Stimulated activated CD4-positive, alpha-beta T cell treated with anti-CD3 and anti-CD28 coated beads, Interleukin-2, amount 100 ng/mL, for 24 hours (primary cell): ENCODE measurements at regions not wholly inside any gene's neighbourhood (a gene's known extent, or its start where the extent isn't known, plus 50 kb on each side); places are given as distances from the start of the nearest gene placed in this dataset.

Experiments used
- DNase-seq, 2 donors: peaks; one replicate each; pipeline ENCODE4 v3.0.0-alpha.2; 2020

DNA sequence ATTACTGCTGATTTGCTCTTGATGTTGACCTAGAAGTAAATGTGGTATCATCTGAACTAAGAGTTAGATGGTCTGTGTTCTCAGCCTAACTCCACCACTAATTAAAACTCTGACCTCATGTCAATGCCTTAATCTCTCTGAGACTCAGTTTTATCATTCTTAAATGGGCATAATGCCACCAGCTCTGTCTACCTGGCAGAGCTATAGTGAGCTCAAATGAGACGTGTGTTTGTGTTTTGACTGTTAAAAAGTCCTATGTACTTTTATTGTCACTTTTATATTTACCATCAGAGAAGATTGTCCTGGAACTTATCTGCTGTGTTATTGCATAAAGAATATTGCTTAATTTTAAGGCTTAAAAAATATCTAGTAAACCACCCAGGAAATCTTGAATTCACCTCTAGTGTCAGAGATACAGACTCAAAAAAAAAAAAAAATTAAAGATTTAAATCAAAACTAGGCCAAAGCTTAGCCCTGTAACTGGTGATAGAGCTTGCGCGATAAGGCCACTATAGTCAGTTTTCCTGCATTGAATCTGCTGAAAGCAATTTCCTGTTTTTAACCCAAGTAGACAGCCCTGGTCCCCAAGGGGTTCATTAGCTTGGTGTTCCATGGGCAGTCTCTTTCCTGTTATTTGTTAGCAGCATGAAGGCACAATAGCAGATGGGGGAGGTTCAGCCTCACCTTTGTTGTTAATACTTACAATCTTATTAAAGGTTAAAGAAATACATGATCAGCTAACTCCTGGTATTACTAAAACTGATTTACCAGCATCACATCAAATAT, 261.8 kb downstream of the ATP23 start:
- DNase-seq = no peak

DNA sequence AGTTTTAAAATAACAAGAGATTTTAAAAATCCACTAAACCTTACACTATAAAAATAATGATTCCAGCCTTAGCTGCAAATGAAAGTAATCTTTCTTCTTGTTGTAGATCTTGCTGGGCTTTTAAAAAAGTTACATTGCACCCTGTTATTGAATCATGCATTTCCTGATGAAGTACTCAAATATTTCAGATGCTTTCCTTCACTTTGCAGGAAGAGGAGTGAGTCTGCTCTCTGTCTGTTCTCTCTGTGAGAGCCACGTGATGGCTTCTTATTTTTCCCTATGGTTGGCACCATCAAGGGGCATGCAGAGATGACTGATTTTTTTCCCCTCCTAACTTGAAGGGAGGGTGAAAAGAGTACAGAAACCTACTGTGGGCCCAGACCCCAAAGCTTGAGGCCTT, 262.7 kb downstream of the ATP23 start:
- no peak for DNase-seq

DNA sequence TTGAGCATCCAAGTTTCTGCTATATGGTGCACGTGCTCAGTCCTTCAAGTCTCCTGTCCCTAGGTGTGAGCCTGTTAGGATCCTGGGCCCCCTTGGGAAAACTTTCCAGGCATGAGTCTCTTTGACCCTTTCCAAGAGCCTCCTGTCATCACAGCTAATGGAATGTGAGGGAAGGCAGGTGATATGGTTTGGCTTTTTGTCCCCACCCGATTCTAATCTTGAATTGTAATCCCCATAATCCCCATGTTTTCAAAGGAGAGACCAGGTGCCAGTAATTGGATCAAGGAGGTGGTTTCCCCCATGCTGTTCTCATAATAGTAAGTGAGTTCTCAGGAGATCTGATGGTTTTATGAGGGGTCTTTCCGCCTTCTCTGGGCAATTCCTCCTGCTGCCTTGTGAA, 265.5 kb downstream of the ATP23 start:
- DNase-seq = no peak

DNA sequence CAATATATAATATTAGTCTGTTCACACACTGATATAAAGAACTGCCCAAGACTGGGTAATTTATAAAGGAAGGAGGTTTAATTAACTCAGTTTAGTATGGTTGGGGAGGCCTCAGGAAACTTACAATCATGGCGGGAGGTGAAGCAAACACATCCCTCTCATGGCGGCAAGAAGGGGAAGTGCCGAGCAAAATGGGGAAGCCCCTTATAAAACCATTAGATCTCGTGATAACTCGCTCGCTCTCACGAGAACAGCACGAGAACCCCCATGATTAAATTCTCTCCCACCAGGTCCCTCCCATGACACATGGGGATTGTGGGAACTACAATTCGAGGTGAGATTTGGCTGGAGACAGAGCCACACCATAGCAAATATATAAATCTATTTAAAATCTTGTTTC, 269.8 kb downstream of the ATP23 start:
- DNase-seq = no peak

DNA sequence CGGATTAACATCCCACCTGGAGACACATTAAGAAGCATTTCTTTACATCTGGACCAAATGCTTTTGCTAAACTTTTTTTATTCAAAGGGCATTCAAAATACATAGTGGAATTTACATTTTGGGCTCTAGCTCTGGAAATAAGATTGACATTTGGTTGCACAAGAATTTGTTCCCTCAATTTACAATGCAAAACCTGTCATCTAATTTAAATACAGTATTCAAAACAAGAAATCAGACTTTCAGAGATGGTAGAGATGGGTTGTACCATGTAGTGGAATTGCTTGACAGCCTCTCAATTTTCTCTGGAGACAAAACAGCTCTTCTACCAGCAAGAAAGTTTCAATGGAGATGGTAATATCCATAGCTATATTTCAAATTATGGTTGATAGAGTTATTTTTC, 275.8 kb downstream of the ATP23 start:
- no peak for DNase-seq

DNA sequence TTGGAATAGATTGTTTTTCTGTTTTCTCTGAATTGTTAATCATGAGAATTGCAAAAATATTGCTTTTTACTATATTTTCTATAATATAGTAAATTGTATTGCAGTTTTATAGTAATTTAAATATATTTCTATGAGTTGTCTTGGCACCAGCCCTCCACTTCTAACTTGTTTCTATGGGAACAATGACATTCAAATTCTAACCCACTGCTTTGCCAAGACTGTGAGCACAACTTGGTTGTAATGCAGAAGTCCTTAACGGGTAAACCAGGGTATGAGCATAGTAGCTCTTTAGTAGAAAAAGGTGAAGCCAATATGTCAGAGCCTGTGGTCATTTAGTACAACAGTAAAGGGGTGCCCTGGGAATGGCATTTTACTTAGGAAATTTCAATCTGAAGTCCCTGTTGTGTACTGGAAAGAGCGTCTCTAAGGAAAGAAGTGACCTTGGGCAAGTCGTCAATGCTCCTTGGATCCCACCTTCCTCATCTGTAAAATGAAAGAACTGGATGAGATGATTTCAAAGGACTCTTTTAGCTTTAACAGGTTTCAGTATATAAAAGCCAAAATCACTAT, 283.3 kb downstream of the ATP23 start:
- DNase-seq = no peak

DNA sequence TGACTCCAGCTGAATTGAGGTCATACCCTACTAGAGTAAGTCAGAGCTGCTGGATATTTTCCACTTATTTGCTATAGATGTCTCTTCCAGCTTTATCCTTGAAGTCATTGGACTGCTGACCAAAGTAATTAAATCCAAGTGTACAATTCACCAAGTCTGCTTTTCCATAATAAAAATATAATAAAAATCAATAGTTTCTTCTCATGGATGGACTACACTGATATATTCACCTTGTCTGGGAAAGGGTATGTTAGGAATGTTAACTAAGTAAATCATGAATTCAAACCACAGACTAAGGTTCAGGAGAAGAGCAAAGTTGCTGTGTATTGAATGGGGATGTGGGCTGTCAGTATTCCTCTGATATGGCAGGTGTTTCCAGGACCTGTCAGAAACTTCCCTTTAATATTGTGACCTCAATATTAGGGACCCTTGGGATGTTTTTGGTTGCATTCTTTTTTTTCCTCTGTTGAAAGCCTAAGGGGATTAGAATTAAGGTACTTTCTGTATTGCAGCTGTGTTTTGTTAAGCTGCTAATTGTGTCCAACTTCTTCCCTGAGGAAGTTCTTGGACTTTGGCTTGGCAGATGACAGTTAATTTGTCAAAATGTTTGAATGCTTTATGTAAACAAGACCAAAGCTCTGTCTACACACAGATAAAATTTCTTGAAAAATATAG, 284.0 kb downstream of the ATP23 start:
- DNase-seq = no peak

DNA sequence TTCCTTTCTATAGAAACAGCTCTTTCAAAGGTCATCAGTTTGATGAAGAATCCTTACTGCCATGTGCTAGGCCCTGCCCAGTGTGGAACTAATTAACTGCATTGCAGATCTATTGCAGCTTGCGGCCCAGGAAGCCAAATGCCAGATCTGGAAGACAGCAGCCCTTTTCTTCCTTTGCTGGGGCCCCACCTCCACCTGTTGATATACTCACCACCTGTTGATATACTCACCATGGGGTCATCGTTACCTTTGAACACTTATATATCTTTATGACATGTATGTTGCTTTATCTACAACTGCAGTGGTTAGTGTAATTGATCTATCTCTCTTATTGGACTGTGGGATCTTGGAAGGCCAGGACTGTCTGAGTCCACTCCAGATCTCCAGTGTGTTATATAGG, 292.5 kb downstream of the ATP23 start:
- DNase-seq = no peak

DNA sequence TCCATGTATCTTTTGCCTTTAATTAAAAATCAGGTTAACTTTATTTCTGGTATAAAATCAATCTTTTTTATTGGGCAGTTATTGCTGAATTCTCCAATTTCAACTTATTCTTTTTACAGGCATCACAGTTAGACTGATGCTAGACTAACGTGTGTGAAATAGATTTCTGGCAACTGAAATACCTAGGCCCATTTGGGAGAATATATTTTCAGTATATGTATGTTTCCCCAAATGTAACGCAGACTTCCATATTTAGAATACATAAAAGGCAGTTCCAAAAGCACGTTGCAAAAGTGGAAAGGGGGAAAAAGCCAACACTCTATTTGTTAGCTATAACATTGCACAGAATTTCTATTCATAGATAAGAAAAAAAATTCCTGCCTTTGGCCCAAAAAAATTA, 297.0 kb downstream of the ATP23 start:
- DNase-seq = no peak

DNA sequence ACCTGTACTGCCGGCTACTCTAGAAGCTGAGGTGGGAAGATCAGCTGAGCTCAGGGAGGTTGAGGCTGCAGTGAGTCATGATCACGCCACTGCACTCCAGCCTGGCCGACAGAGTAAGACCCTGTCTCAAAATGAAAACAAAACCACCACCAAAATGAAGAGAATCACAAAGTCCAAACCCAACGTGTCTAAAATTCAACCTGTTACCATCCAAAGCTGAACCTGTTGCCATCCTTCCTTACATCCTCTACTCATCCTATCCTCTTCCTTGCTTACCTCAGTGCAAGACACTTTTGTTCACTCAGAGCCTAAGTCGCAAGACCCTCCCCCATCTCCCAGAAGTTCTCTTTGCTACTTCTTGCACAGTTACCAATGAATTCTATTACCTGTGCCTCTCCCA, 299.7 kb downstream of the ATP23 start:
- no peak for DNase-seq

DNA sequence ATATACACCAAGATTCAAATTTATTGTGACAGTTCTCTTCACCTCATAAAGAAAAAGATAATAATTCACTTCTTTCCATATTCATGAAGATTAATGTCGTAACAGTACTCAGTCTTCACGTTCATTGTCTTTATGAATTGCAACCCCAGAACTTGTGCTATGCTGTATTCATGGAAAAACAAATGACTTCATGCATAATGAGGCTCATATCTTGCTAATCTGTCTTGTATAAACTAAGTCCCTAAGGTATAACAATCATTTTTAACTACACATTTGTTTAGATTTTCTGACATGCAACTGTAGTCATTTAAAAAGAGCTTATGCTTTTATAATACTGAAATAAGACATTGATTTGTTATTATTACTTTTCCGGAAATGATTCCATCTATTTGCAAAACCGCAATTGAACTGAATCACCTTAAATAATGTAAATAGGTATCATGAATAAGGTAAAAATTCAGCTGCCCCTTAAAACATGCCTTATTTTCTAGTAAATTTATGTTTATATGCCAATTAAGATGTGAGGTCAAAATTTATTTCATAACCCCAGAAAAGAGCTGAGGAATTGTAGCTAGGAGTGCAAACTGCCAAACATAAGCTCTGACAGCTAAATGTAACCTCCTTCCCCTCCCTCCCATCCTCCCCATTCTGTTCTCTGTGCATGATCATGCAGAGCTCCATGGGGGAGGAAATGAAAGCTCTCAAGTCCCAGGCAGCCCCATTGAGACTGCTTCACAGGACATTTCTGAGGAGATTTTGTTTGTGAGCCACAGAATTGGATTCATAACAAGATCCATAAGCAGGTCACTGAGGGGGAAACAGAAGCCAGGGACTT, 301.6 kb downstream of the ATP23 start:
- DNase-seq = no peak

DNA sequence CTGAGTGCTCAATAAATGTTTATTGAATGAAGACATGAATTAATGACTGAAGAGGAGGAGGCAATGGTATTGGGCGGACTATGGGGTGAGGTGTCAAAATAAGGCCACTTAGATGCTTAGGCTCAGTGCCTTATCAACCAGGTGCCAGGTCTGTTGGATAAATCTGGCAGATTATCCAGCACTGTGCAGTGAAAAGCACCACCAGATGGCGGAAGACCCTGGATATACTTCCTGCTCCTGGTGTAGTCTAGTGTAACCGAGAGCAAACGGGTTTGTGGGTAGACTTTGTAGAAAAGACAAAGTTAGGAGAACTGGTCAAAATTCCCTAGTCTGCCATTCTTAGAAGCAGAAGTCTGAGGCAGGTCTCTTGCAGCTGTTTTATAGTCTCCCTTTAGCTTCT, 306.3 kb downstream of the ATP23 start:
- no peak for DNase-seq

DNA sequence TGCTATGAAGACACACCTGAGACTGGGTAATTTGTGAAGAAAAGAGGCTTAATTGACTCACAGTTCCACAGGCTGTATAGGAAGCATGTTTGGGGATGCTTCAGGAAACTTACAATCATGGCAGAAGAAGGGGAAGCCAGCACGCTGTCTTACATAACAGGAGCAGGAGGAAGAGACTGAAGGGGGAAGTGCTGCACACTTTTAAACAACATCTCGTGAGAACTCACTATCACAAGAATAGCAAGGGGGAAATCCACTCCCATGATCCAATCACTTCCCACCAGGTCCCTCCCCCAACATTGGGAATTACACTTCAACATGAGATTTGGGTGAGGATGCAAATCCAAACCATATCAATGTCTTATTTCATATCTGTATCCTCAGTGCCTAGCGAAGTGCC, 307.2 kb downstream of the ATP23 start:
- DNase-seq = no peak

DNA sequence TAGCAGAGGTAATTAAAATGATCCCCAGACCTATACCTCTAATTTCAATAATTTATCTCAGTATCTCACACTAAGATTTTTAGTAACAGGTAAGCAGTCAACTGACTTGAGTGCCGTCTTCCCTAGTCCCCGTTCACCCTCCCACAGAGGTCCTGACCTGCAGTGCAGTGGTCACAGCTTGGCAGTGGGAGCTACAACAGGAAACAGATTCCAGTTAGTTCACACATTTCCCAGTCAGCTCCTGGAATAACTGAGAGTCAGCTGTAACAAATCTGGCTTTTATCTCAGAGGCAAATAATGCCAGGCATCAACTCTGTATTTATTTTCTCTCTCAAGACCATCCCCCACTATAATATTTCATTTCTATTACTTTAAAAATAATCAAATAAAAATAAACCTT, 308.2 kb downstream of the ATP23 start:
- no peak for DNase-seq

DNA sequence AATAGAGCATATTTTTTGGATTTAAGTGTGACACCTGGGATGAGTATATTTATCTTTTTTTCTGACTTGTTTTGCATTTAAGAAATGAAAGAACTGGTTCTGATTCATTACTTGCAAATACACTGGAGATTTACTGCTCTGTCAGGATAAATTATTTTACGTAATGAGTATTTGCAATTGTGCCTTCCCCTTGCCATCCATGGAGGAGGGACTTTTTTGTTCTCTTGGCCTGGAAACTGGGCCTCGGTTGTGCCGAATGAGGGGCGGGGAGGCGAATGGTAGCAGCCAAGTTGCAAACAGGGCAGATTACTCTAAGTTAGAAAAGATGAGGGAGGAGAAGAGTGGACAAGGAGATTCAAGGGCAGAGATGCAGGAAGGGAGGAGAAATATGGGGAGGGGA, 308.7 kb downstream of the ATP23 start:
- DNase-seq = no peak

DNA sequence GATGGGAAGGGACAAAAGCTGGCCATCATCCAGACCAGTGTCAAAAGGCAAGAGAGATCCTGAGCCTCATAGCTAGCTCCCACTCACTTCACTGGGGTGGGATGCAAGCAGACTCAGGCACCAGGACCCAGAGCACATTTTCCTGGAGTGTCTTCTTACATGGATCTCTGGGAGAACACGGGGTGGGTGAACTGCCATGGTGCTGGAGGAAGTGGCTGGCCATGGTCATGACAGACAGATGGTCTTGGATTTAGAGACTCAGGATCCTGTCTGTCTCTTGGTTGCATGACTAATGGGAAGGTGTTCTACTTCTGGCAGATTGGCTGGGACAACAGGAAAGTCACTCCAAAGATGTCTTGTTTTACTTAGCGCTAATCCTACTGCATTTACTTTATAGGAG, 311.5 kb downstream of the ATP23 start:
- DNase-seq = no peak

DNA sequence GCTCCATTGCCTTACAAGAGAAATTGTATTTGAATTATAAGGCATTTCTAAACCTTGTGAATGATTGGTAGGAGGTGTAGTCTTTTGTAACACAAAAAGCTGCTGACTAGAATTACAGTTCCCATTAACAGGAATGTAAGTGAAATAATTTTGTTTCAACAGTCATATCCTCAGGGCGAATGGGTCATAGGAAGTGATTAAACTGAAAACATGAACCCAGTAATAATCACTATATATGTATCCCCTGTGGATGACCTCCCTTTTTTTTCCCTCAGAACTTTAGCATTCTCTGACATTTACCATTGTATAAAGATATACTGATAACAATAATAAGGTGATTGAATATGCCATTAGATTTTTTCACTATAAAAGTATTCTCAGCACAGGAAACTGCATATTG, 312.3 kb downstream of the ATP23 start:
- no peak for DNase-seq

DNA sequence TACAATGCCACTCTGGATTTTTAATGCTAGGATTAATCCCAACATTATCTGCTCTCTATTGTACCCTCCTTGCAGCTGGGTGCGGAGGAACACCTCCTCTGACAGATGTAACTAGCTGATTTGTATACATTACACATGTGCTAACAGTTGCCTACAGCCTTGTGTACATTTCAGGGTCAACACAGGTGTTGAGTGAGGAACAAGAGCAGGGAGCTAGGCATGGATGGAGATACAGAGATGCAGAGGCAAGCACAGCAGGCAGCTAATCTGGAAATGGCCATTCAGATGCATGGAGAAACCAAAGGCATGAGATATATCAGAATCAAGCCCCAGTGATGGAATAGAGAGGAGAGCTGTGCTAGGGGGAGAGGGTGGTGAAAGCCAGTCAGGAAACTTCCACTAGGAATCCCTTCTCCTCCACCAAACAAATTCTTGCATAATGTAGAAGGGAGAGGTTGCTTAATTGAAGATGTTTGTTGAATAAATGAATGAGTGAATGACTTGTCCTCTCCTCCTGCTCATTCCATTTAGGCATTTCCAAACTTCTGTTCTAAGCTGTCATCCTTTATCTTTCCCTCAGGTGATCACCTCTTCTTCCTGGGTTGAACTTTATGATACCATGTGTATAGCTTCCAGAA, 313.2 kb downstream of the ATP23 start:
- no peak for DNase-seq

DNA sequence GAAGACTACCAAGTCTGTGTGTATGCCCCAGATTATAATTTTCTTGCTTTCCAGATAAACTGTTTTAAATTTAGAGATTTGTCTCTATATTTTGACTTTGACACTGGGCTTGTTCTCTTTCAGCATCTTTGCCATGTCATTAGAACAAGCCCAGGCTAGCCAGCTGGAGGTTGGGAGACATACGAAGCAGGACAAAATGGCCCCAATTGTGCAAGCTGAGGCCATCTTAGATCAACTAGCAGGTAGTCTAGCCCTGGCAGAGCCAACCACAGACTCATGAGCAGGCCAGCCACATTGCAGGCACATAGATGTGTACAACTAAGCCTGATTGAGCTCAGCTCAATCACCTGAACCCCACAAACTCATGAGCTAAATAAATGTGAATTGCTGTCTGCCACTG, 321.4 kb downstream of the ATP23 start:
- DNase-seq = no peak

DNA sequence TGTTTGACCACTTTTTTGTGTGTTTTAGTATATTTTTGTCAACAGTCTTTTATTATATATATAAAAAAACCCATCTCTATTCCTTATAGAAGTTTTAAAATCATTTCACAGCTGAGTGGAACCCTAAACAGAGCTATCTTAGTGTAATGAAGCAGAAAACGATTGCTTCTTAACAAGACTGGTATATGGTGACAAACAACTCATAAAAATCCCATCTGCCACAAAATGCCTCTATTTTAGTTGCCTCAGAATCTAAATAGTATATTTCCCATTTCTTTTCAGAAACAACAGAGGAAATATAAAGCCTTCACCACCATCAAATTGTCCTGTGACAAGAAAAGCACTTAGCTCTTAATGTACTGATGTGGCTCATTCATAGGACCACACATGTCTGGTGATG, 322.4 kb downstream of the ATP23 start:
- no peak for DNase-seq

DNA sequence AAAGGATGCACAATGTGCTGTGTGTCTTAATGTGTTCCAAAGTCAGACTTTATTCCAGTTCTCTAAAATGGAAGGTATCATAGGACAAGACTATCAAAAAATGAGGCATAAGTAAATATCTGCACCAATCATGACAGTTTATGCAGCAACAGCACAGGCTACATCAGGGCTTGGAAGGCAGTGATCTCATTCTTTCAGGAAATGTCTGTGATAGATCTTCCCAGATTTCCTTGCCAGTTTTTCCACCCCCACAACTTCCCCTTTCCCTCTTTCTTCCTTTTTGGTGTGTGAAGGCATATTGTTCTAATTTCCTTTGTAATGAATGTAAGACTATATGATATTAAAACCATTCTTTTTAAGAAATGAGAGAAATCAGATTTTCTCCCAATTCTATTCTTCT, 326.7 kb downstream of the ATP23 start:
- DNase-seq = no peak

DNA sequence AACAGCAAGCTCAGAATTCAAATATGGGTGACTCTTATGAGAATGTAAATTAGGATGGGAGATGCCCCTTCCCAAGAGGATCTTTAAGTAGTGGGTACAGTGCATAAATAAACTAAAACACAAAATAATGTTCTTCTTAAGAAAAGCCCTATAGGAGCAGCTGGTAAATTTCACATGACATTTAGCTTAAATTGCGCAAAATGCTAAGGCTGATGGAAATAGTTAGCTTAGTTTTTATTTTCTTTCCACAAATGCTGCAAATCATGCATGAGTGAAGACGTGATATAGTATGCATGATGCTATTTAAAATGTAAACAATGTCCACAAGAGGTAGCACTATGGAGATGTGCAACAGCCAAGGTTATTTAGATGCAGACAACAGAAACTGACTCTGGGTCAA, 328.1 kb downstream of the ATP23 start:
- DNase-seq = no peak
